AG10803 (cell line): ENCODE measurements at regions not wholly inside any gene's neighbourhood (a gene's known extent, or its start where the extent isn't known, plus 50 kb on each side); places are given as distances from the start of the nearest gene placed in this dataset.
"Not testable (repeated sequence)": the region's sequence is repeated elsewhere in the genome, so short reads cannot be mapped to it uniquely, and the experiment has no call there.

ENCODE experiments used
- DNase-seq: peaks from one replicate; pipeline ENCODE4 v3.0.0; 2010; ENCODE audit warnings: low read depth
- H3K4me3 ChIP-seq: 2 replicates; pipeline ENCODE4 v1.5.1; 2011; ENCODE audit warnings: mild to moderate bottlenecking, low read length, control low read depth
- TF ChIP-seq, protein P1 (sequence below): conservative IDR thresholded peaks from 2 replicates; pipeline ENCODE4 v1.5.1; 2011; ENCODE audit warnings: mild to moderate bottlenecking, low read length, control low read depth, inconsistent platforms

DNA sequence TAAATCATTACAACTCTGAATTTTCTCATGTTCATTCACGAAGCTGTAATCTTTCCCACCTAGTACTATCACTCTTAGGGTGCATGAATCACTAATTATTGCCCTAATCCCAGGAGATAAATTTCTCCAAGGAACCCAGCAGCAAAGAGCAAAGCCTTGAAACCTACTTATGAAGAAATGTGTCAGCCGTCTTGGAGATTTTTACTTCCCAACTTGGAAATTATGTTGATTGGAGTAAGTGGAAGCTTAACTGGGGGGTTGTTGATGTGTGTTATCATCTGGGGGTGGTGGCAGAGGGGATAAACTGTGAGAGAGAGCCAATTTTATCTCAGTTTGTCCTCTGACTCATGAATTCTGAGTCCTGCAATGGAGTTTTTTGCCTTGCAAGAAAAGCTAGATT is 440.5 kb upstream of the WWC1 start:
- H3K4me3 ChIP-seq = no peak overlapping the region
- TF ChIP-seq, protein P1, sequence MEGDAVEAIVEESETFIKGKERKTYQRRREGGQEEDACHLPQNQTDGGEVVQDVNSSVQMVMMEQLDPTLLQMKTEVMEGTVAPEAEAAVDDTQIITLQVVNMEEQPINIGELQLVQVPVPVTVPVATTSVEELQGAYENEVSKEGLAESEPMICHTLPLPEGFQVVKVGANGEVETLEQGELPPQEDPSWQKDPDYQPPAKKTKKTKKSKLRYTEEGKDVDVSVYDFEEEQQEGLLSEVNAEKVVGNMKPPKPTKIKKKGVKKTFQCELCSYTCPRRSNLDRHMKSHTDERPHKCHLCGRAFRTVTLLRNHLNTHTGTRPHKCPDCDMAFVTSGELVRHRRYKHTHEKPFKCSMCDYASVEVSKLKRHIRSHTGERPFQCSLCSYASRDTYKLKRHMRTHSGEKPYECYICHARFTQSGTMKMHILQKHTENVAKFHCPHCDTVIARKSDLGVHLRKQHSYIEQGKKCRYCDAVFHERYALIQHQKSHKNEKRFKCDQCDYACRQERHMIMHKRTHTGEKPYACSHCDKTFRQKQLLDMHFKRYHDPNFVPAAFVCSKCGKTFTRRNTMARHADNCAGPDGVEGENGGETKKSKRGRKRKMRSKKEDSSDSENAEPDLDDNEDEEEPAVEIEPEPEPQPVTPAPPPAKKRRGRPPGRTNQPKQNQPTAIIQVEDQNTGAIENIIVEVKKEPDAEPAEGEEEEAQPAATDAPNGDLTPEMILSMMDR = no peak
- DNase-seq = peak; percentile 46

DNA sequence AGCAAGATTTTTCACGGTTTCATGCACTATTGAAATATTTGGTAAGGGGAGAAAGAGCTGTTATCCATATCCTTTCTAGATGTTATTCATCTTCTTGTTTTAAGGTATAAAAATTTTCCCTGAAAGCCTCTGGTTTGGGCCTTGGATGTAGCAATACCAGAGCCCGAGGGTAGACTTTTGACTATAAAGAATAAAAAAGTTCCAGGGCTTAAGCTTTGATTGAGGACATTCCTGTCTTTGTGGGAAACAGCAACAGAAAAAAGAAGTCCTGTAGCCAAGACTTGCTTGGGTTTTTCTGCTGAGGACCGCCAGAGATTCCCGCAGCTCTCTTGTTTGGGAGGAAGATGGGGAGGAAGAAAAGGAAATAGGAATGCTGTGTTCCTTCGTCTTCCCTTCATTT is 440.0 kb upstream of the WWC1 start:
- H3K4me3 ChIP-seq = no peak overlapping the region
- DNase-seq = peak; percentile 38
- TF ChIP-seq, protein P1 = no peak

DNA sequence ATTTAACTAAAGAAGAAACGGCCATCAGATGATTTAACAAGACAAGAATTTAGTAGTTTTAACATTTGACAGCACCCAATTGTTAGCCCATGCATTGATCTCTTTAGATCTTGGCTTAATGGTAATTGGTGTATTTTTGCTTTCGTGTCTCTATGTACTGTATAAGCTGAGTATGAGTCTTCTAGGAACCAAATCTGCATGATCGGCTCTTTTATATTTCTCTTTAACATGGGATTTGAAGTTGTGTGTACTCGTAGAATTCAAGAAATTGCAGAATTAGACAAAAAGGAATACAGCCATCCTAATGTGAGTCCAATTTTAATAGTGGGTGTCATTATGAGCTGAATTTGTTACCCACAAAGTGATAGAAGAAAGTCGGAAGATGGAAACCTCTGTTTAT is 438.9 kb upstream of the WWC1 start:
- no peak for DNase-seq
- H3K4me3 ChIP-seq = no peak overlapping the region
- TF ChIP-seq, protein P1 = no peak

DNA sequence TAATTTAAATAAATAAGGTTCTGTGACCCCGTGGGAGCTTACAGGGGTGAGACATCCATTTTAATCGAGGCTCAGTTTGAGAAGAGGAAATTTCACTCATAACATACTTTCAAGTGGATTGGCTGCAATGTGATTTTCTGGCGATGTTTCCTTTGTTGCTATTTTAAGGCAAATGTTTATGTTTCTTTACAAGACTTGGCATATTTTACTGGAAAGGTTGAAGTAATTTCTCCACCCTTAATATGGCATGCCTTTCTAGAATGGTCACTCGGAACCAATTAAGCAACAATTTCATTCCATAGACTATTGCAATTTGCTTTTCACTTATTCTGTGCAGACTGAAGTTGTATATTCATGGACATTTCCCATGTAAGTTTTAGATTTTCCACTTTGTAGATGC is 438.0 kb upstream of the WWC1 start:
- H3K4me3 ChIP-seq = no peak overlapping the region
- peak; percentile 95 for DNase-seq
- TF ChIP-seq, protein P1 = no peak

DNA sequence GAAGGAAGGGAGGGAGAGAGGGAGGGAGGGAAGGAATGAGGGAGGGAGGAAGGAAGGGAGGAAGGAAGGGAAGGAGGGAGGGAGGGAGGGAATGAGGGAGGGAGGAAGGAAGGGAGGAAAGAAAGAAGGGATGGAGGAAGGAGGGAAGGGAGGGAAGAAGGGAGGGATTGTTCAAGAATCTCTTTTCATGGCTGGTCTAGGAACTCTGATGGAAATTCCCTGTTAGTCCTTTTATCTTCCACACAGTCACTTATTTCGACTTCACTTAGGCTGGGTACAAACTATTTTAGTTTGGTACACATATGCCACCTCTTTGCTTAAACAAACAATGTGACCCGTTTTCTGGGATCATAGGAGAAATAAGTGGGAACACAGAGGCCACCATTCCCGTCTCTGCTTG is 435.6 kb upstream of the WWC1 start:
- no peak for DNase-seq

DNA sequence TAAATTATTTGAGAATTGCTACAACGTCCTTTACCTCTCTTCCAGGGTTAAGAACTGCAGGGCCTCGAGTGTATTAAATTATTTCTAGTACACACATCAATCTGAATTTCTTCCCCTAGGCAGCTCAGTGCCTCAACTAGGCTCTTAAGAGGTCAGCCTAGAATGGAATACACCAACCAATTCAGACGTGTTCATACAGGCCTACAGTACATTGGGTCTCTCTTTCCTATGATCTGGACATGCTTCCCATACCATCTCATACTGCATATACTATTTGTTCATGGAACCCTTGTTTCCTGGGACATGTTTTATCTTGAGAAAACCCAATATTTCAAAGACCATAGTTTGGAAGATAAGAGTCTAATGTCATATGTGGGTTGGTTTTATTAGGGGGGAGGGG is 434.1 kb upstream of the WWC1 start:
- TF ChIP-seq, protein P1 = no peak
- no peak for DNase-seq
- H3K4me3 ChIP-seq = no peak overlapping the region

More for the DNA sequence above, 435.6 kb upstream of the WWC1 start:
- TF ChIP-seq, protein P1 = no peak
- H3K4me3 ChIP-seq = no peak overlapping the region

DNA sequence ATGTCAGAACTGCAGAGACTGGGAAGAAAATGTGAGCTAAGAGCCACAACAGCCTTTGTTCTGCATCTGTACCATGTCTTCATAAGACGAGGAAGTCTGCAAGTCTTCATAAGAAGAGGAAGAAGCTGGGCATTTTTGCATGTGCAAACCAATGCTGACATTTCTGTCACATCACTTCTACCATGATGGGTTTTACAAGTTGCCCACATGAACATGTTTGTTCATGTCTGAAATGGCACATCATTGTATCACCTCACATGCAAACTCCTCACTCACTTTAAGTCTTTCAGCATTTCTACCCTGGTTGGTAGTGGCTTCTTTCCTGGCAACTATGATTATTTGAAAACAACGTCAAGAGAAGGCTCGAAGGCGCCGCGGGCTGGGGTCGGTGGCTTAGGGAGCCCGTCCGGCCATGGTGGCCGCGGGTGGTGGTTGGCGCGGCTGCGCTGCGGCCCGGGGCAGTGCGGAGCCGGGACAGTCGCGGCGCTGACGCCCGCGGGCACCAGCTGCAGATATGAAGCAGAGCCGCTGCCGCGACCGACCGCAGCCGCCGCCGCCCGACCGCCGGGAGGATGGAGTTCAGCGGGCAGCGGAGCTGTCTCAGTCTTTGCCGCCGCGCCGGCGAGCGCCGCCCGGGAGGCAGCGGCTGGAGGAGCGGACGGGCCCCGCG is 433.1 kb upstream of the WWC1 start:
- not testable (repeated sequence) for DNase-seq

More for the DNA sequence above, 433.1 kb upstream of the WWC1 start:
- not testable (repeated sequence) for H3K4me3 ChIP-seq
